AG09309 (cell line): ENCODE measurements at regions not wholly inside any gene's neighbourhood (a gene's known extent, or its start where the extent isn't known, plus 50 kb on each side); places are given as distances from the start of the nearest gene placed in this dataset.

Experiments used
- DNase-seq: peaks from one replicate; pipeline ENCODE4 v3.0.0-alpha.2; 2010; ENCODE audit warnings: low read depth
- H3K4me3 ChIP-seq: 2 replicates; pipeline ENCODE4 v1.5.1; 2011; ENCODE audit warnings: mild to moderate bottlenecking, low read depth, low read length, moderate library complexity; ENCODE audit not compliant: control insufficient read depth
- TF ChIP-seq, protein P1 (sequence below): IDR thresholded peaks from 2 replicates; pipeline ENCODE4 v1.5.1; 2011; ENCODE audit warnings: mild to moderate bottlenecking, low read depth, low read length, inconsistent platforms; ENCODE audit not compliant: insufficient read depth, control insufficient read depth; ENCODE audit errors: missing control alignments

DNA sequence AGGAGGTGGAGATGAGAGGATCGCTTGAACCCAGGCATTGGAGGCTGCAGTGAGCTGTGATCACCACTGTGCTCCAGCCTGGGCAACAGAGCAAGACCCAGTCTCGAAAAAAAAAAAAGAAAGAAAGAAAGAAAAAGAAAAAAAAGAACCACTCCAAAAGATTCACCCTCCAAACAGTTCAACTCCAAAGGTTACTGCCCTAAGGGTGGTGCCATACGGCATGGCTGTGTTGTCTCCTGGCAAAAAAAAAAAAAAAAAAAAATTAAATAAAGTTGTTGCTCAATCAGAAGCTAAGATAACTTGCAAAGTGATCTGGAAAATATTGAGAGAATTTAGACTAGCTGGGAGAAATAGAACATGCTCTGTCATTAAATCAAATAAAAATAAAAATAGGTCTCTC is 79.5 kb downstream of the KCTD15 start:
- TF ChIP-seq, protein P1, sequence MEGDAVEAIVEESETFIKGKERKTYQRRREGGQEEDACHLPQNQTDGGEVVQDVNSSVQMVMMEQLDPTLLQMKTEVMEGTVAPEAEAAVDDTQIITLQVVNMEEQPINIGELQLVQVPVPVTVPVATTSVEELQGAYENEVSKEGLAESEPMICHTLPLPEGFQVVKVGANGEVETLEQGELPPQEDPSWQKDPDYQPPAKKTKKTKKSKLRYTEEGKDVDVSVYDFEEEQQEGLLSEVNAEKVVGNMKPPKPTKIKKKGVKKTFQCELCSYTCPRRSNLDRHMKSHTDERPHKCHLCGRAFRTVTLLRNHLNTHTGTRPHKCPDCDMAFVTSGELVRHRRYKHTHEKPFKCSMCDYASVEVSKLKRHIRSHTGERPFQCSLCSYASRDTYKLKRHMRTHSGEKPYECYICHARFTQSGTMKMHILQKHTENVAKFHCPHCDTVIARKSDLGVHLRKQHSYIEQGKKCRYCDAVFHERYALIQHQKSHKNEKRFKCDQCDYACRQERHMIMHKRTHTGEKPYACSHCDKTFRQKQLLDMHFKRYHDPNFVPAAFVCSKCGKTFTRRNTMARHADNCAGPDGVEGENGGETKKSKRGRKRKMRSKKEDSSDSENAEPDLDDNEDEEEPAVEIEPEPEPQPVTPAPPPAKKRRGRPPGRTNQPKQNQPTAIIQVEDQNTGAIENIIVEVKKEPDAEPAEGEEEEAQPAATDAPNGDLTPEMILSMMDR = no peak

DNA sequence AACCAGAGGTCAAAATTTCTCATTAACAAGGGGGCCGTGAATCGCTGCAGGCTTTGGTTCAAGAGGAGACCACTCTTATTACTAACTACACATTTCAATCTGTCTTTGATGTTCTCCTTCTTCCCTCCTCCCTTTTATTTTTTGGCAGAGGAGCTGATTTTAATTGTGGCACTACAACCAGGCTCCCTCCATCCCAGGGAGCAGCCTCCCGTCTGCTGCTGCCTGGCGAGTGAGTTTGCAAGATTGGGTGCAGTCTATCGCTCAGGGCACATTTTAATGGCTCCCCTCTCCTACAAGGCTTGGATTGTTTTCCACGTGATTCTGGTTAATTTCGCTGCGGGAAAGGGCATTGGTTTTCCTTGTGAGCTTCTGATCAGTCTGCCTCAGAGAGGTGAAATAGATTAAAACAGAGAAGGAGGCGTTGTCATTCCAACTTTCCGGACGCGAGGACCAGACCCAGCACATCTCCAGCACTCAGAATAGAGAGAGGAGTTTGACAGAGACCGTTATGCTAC is 81.4 kb downstream of the KCTD15 start:
- no peak overlapping the region for H3K4me3 ChIP-seq
- TF ChIP-seq, protein P1 = no peak
- DNase-seq = no peak

More for the DNA sequence above, 79.5 kb downstream of the KCTD15 start:
- no peak overlapping the region for H3K4me3 ChIP-seq
- no peak for DNase-seq

DNA sequence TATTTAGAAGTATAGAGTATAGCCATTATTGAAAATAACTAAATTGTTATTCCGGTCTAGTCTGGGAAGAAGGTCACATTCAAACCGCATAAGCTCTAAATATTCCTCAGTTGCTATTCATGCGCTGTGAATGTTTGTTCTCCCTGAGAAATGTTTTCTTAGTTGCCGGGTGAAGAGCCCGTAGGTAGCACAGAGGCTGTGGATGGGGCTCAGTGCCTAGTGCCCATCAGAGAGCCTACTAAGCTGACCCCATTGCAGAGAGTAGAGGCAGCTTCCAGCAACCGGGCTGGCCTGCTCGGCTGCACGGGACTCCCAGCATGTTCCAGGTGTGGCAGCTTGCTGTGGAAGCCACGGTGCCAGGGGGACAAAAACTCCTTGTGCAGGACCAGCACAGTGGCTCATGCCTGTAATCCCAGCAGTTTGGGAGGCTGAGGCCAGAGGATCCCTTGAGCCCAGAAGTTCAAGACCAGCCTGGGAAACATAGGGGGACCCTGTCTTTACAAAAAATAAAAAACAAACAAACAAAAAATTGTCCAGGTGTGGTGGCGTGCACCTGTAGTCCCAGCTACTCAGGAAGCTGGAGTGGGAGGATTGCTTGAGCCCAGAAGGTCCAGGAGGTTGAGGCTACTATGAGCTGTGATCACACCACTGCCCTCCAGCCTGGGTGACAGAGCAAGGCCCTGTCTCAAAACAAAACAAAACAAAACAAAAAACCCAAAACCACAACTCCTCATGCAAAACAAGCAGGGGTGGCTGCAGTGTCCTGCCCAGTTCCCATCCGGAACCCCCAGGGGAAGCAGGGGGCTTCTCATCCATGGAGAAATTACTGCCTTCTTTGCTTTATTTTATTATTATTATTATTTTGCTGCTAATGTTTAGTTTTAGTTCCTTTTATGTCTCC is 82.5 kb downstream of the KCTD15 start:
- H3K4me3 ChIP-seq = no peak overlapping the region
- no peak for DNase-seq

DNA sequence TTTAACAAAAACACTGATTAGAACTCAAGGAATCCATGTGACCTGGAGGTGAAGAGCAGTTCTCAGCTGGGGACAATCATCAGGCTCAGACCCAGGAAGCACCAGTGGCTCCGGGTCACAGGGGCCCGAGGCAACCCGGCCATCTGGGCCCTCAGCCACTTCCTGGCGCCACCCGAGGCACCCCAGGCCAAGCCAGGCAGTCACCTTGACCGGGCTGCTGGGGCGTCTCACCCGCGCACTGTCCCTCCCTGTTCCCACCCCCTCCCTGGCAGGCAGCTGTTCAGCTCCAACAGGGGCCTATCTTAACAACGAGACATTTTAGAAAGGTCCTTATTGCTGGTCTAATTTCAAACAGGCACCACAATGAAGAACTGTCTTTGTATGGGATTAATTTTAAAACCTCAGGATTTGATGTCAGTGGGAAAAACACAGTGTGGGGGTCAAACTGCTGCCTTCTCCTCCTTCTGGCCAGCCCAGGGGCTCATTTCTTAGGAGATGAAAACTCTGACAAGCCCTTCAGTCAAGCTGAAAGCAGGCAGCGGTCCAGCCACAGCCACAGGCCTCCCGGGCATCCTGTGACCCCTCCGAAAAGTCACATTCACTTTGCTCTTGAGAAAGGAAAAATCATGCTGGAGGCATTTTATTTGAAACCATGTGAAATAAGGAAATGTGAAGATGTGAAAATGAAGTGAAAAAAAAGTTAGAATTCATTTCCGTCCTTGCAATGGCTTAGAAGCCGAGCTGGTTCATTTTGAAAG is 83.3 kb downstream of the KCTD15 start:
- TF ChIP-seq, protein P1 = no peak
- H3K4me3 ChIP-seq = no peak overlapping the region
- DNase-seq = no peak

More for the DNA sequence above, 82.5 kb downstream of the KCTD15 start:
- TF ChIP-seq, protein P1 = no peak

DNA sequence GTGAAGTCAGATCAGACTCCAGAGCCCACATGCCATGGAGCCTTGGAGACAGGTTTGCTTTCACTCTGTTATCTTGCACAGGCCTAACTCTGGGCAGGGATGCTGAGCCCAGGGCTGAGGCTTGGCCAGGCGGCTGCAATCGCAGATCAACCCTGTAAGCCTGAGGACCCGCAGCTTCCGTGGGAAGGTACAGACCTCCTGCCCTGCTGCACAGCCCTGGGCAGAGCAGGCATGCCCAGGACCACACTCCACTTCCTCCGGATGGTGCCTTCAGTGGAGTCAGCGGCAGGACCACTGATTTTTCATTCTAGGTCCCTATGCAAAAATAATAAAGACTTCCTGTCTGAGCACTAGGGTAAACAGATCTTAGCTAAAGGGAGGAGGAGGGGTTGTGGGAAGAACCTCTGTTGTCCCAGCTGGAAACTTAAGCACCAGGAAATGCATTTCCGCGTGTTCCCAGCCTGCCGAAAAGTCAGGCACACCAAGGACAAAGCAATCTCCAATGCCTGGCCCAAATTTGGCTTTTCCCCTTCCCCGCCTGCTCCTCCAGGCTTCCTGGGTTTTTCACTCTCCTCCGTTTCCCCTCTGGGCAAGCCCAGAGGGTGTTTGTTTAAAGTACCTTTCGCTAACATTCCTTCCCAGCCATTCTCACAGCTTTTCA is 87.3 kb downstream of the KCTD15 start:
- TF ChIP-seq, protein P1 = no peak
- DNase-seq = no peak
- no peak overlapping the region for H3K4me3 ChIP-seq

DNA sequence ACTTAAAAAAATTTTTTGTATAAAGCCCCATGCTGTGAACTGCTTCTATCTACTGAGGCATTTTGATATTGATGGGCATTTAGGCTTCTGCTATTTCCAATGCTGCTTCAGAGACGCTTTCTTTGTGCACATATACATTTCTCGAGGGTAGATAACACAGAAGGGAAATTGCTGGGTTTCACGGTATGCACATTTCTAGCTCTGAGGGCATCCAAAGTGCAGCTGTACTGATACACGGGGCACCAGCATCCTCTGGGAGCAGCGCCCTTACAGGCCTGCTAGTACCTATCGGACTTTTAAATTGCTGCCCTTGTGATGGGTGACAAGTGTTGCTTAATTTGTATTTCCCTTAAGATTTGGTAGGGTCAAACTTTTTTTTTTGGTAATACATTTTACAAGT is 88.6 kb downstream of the KCTD15 start:
- TF ChIP-seq, protein P1 = no peak
- no peak for DNase-seq
- no peak overlapping the region for H3K4me3 ChIP-seq
